H9 (cell line): ENCODE measurements at regions not wholly inside any gene's neighbourhood (a gene's known extent, or its start where the extent isn't known, plus 50 kb on each side); places are given as distances from the start of the nearest gene placed in this dataset.

ENCODE experiments used
- DNase-seq: peaks from one replicate; pipeline ENCODE4 v3.0.0-alpha.2; 2017
- H2AFZ ChIP-seq: one replicate; pipeline ENCODE4 v1.6.1; 2013; ENCODE audit warnings: mild to moderate bottlenecking, low read length, control low read depth, moderate library complexity
- H2AK5ac ChIP-seq: 2 replicates; pipeline ENCODE4 v1.6.1; 2013; ENCODE audit warnings: low read length, control low read depth, mixed read lengths; ENCODE audit not compliant: insufficient read length
- H2BK120ac ChIP-seq: one replicate; pipeline ENCODE4 v1.6.1; 2013; ENCODE audit warnings: low read depth, mild to moderate bottlenecking, low read length, control low read depth, inconsistent platforms; ENCODE audit not compliant: poor library complexity, severe bottlenecking
- H2BK12ac ChIP-seq: 2 replicates; pipeline ENCODE4 v1.6.1; 2013; ENCODE audit warnings: low read length, control low read depth, mixed read lengths, low read depth; ENCODE audit not compliant: insufficient read length
- H2BK15ac ChIP-seq: 2 replicates; pipeline ENCODE4 v1.6.1; 2013; ENCODE audit warnings: low read depth, low read length, control low read depth
- H2BK20ac ChIP-seq: one replicate; pipeline ENCODE4 v1.6.1; 2013; ENCODE audit warnings: low read depth, mild to moderate bottlenecking, low read length, control low read depth, inconsistent platforms; ENCODE audit not compliant: poor library complexity, severe bottlenecking
- H2BK5ac ChIP-seq: 2 replicates; pipeline ENCODE4 v1.6.1; 2013; ENCODE audit warnings: low read length, control low read depth, mixed read lengths; ENCODE audit not compliant: insufficient read length
- H3K14ac ChIP-seq: 2 replicates; pipeline ENCODE4 v1.6.1; 2013; ENCODE audit warnings: low read length, control low read depth; ENCODE audit not compliant: insufficient read depth
- H3K18ac ChIP-seq: 2 replicates; pipeline ENCODE4 v1.6.1; 2013; ENCODE audit warnings: low read depth, mild to moderate bottlenecking, mixed read lengths, low read length, control low read depth; ENCODE audit not compliant: insufficient read length
- H3K23ac ChIP-seq: 2 replicates; pipeline ENCODE4 v1.6.1; 2013; ENCODE audit warnings: low read length, control low read depth, mixed read lengths, low read depth; ENCODE audit not compliant: insufficient read length
- H3K23me2 ChIP-seq: 2 replicates; pipeline ENCODE4 v1.6.1; 2013; ENCODE audit warnings: low read depth, mild to moderate bottlenecking, mixed read lengths, low read length, control low read depth; ENCODE audit not compliant: insufficient read length, poor library complexity, severe bottlenecking
- H3K27ac ChIP-seq: 2 replicates; pipeline ENCODE4 v1.5.1; 2013; ENCODE audit warnings: low read length, control low read depth, mixed read lengths, low read depth; ENCODE audit not compliant: insufficient read length
- H3K27me3 ChIP-seq: 2 replicates; pipeline ENCODE4 v1.6.1; 2013; ENCODE audit warnings: low read length, control low read depth, inconsistent platforms; ENCODE audit not compliant: insufficient read depth
- H3K4ac ChIP-seq: 2 replicates; pipeline ENCODE4 v1.6.1; 2013; ENCODE audit warnings: low read depth, mild to moderate bottlenecking, control low read depth, inconsistent platforms, low read length, moderate library complexity
- H3K4me1 ChIP-seq: 2 replicates; pipeline ENCODE4 v1.6.1; 2013; ENCODE audit warnings: low read length, control low read depth, inconsistent platforms; ENCODE audit not compliant: insufficient read depth
- H3K4me2 ChIP-seq: 2 replicates; pipeline ENCODE4 v1.6.1; 2013; ENCODE audit warnings: low read length, control low read depth, mixed read lengths; ENCODE audit not compliant: insufficient read length, insufficient read depth
- H3K56ac ChIP-seq: 2 replicates; pipeline ENCODE4 v1.6.1; 2013; ENCODE audit warnings: low read depth, mild to moderate bottlenecking, mixed read lengths, low read length, control low read depth; ENCODE audit not compliant: insufficient read length
- H3K79me1 ChIP-seq: 2 replicates; pipeline ENCODE4 v1.6.1; 2013; ENCODE audit warnings: low read depth, mild to moderate bottlenecking, moderate library complexity, low read length, control low read depth, inconsistent platforms; ENCODE audit not compliant: insufficient read depth, poor library complexity, severe bottlenecking
- H3K79me2 ChIP-seq: 2 replicates; pipeline ENCODE4 v1.6.1; 2013; ENCODE audit warnings: low read length, control low read depth, inconsistent platforms; ENCODE audit not compliant: insufficient read depth
- H3K9ac ChIP-seq: 2 replicates; pipeline ENCODE4 v1.6.1; 2013; ENCODE audit warnings: low read length, control low read depth, mixed read lengths; ENCODE audit not compliant: insufficient read length; ENCODE audit errors: extremely low read depth
- H3K9me3 ChIP-seq: one replicate; pipeline ENCODE4 v1.6.1; 2013; ENCODE audit warnings: low read depth, low read length, inconsistent platforms; ENCODE audit not compliant: control insufficient read depth
- H3T11ph ChIP-seq: one replicate; pipeline ENCODE4 v1.6.1; 2013; ENCODE audit warnings: mild to moderate bottlenecking, low read length, control low read depth, inconsistent platforms
- H4K20me1 ChIP-seq: one replicate; pipeline ENCODE4 v1.6.1; 2013; ENCODE audit not compliant: control insufficient read depth, insufficient read length, insufficient read depth
- H4K5ac ChIP-seq: 2 replicates; pipeline ENCODE4 v1.6.1; 2013; ENCODE audit warnings: low read depth, mild to moderate bottlenecking, mixed read lengths, low read length, control low read depth; ENCODE audit not compliant: insufficient read length
- H4K8ac ChIP-seq: replicated peaks from 2 replicates; pipeline ENCODE4 v1.6.1; 2013; ENCODE audit warnings: low read length, control low read depth, mixed read lengths, low read depth; ENCODE audit not compliant: insufficient read length
- H4K91ac ChIP-seq: 2 replicates; pipeline ENCODE4 v1.6.1; 2013; ENCODE audit warnings: low read depth, mild to moderate bottlenecking, moderate library complexity, mixed read lengths, low read length, control low read depth; ENCODE audit not compliant: insufficient read length
- H3K27ac Mint-ChIP-seq, 3 experiments: 2 replicates in 2 of 3; 3 replicates in 1 of 3; pipeline ENCODE4 v1.8.0; 2020 to 2021; ENCODE audit warnings: mixed read lengths in 3 of 3, mild to moderate bottlenecking in 1 of 3, moderate library complexity in 1 of 3
- H3K27me3 Mint-ChIP-seq: 2 replicates; pipeline ENCODE4 v1.8.0; 2021; ENCODE audit warnings: low read depth, mild to moderate bottlenecking, moderate library complexity, mixed read lengths
- H3K36me3 Mint-ChIP-seq, 3 experiments: 2 replicates in 2 of 3; 3 replicates in 1 of 3; pipeline ENCODE4 v1.8.0; 2020 to 2021; ENCODE audit warnings: low read depth in 3 of 3, mixed read lengths in 3 of 3; ENCODE audit not compliant: insufficient read depth in 1 of 3
- H3K4me1 Mint-ChIP-seq, 2 experiments: 2 replicates each; pipeline ENCODE4 v1.8.0; 2020; ENCODE audit warnings: mixed read lengths in 2 of 2
- H3K4me3 Mint-ChIP-seq, 2 experiments: 2 replicates in 1 of 2; 3 replicates in 1 of 2; pipeline ENCODE4 v1.8.0; 2020 to 2021; ENCODE audit warnings: mild to moderate bottlenecking in 2 of 2, mixed read lengths in 2 of 2, moderate library complexity in 1 of 2
- H3K9me3 Mint-ChIP-seq, 2 experiments: 2 replicates in 1 of 2; 3 replicates in 1 of 2; pipeline ENCODE4 v1.8.0; 2020; ENCODE audit warnings: mild to moderate bottlenecking in 2 of 2, mixed read lengths in 2 of 2, moderate library complexity in 1 of 2
- whole genome bisulfite sequencing: extraction: QIAGEN DNeasy Blood & Tissue Kit; methylation state at CpG from one replicate; pipeline ENCODE4 v1.1.7; 2013; ENCODE audit warnings: missing lambda C conversion rate, low lambda C conversion rate, mixed read lengths; ENCODE audit not compliant: insufficient read length; ENCODE audit errors: extremely low coverage; 5-methylcytosine and 5-hydroxymethylcytosine counted together
- TF ChIP-seq, protein P1 (sequence below): fragments of 200-600 bp; sonication (generic); conservative IDR thresholded peaks from 3 replicates; pipeline ENCODE4 v1.8.0; 2021; ENCODE audit warnings: antibody characterized with exemption, mild to moderate bottlenecking

DNA sequence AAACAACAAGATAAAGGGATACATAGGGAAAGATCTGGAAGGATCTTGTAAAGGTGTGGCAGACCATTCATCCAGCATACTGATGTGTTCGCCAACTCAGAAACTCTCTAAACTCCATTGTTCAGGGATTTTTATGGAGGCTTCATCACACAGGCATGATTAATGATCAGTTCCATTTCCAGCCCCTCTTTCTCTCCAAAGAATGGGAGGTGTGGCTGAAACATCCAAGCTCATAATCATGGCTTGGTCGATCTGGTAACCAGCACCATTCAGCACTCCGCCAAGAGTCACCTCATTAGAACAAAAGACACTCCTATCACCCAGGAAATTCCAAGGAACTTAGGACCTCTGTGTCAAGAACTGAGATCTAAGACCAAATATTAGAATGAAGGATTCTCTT, 180.6 kb upstream of the RNPC3 start:
- Histone ChIP-seq H3K14ac (no peak overlapping the region), H3K79me1 (no peaks in the 10 kb centered on the region), H4K20me1 (no peaks in the 10 kb centered on the region), H4K91ac (no peak overlapping the region), H3K9me3 (no peaks in the 10 kb centered on the region), H3K18ac (no peak overlapping the region), H2AK5ac (no peak overlapping the region), H3K27ac (no peak overlapping the region), H3T11ph (no peak overlapping the region), H3K4me2 (no peak overlapping the region), H2BK5ac (no peak overlapping the region), H4K8ac (no peak overlapping the region), H3K79me2 (no peaks in the 10 kb centered on the region), H2BK20ac (no peak overlapping the region), H4K5ac (no peak overlapping the region), H3K9ac (no peak overlapping the region), H3K27me3 (no peaks in the 10 kb centered on the region), H2BK120ac (no peak overlapping the region), H2BK15ac (no peak overlapping the region), H3K56ac (no peak overlapping the region), H2BK12ac (no peak overlapping the region), H2AFZ (no peak overlapping the region), H3K4ac (no peak overlapping the region), H3K4me1 (no peaks in the 10 kb centered on the region), H3K23ac (no peak overlapping the region), H3K23me2 (no peaks in the 10 kb centered on the region)
- DNase-seq, result no peak
- TF ChIP-seq, protein P1, sequence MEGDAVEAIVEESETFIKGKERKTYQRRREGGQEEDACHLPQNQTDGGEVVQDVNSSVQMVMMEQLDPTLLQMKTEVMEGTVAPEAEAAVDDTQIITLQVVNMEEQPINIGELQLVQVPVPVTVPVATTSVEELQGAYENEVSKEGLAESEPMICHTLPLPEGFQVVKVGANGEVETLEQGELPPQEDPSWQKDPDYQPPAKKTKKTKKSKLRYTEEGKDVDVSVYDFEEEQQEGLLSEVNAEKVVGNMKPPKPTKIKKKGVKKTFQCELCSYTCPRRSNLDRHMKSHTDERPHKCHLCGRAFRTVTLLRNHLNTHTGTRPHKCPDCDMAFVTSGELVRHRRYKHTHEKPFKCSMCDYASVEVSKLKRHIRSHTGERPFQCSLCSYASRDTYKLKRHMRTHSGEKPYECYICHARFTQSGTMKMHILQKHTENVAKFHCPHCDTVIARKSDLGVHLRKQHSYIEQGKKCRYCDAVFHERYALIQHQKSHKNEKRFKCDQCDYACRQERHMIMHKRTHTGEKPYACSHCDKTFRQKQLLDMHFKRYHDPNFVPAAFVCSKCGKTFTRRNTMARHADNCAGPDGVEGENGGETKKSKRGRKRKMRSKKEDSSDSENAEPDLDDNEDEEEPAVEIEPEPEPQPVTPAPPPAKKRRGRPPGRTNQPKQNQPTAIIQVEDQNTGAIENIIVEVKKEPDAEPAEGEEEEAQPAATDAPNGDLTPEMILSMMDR, result no peak
- Mint-ChIP-seq H3K4me3 (no peak overlapping the region), H3K36me3 (no peaks in the 10 kb centered on the region), H3K27ac (no peak overlapping the region), H3K9me3 (no peaks in the 10 kb centered on the region), H3K4me1 (no peaks in the 10 kb centered on the region), H3K27me3 (no peaks in the 10 kb centered on the region; the same call in 1 of the 2 replicates)
- no CpG with 5 or more reads among the region's 3 CpGs for WGBS
